Medulla oblongata (tissue), 1 donor: ENCODE measurements at regions not wholly inside any gene's neighbourhood (a gene's known extent, or its start where the extent isn't known, plus 50 kb on each side); places are given as distances from the start of the nearest gene placed in this dataset.

Experiments used
- DNase-seq: peaks from one replicate; pipeline ENCODE4 v3.0.0-alpha.2; 2015; ENCODE audit errors: extremely low spot score

GRCh38 chr1:234704106-234704887 lies 94.3 kb upstream of the IRF2BP2 start:
- DNase-seq = no peak

DNA sequence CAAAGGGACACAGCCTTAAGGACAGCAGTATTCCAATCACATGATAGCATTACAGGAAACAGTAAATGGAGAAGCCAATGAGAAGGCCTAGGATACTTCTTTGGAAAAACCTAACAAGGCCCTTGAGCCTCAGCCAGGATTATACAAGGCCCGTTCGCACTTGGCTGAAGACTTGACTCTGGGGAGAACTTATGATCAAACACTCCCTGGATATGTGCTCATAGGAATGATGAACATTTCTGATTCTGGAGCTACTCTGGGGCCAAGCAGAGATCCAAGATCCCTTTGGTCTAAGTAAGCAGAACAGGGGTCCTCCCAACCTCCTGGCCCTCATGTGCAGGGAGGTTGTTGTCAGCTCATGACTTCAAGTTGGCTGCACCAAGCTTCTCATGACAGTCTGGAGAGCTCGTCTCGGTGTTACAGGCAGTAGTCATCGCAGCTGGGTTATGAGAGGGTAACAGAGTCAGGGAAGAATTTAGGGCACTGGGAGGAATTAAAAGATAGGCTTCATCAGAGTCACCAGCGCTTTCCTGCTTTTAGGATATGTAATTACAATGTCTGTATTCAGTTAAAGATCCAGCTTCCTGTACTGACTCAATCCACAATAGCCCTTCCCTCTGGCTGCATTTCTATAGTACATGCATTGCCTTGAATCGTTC lies 92.5 kb upstream of the IRF2BP2 start:
- no peak for DNase-seq

- no peak for DNase-seq
Observed at GRCh38 chr1:234701737-234702341, 91.9 kb upstream of the IRF2BP2 start.

DNA sequence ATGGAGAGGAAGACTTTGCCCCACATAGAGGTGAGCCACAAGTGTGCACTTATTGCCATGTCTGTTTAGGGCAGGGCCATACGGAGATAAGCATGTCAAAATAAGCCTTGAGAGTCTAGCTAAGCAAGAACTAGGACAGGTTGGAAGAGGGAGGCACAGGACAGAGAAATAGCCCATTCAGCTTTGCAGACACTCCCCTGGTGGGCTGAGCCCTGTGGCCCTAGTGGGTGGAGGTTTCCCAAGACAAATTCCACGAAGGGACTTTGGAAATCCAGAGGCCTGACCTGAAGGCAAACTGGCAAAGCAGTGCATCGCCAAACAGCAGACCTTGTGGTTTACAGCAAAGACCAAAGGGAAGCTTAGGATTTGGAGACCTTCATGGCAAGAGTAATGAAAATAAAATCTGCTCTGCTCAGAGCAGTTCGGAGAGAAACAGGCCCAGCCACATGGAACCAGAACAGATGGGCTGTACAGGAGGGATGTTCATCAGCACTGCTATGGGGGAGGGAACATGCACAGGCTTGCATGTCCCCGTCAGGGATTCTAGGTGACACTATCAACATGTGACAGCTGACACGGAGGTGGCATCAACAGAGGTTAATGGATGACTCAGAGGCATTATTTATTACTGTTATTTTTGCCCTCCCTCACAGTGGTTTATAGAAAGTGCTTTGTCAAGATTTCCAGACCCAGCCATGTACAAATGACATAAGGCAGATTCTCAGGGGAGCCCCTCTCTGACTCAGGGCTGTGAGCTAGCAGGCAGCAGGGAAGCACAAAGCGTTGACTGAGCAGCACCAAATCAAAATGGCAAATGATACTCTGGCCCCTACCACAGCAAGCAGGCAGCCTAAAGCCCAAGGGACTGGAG lies 90.1 kb upstream of the IRF2BP2 start:
- DNase-seq = no peak

DNA sequence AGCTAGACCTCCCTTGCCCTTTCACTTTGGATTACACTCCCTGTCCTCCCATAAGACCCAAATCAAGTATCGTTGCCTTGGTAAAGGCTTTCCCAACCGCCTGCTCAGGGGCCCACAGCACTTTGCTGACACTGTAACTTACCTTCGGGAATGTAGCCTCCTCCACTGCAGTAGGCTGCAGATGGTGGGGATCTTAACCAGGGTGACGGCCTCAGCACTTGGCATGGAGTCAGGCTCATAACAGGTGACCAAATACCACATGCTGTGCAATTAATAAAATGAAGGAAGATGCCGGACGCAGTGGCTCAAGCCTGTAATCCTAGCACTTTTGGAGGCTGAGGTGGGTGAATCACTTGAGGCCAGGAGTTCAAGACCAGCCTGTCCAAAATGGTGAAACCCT lies 88.7 kb upstream of the IRF2BP2 start:
- no peak for DNase-seq

GRCh38 chr1:234697741-234698140 lies 87.8 kb upstream of the IRF2BP2 start:
- no peak for DNase-seq

GRCh38 chr1:234697015-234697414 lies 87.0 kb upstream of the IRF2BP2 start:
- DNase-seq = no peak

GRCh38 chr1:234696148-234696576 lies 86.2 kb upstream of the IRF2BP2 start:
- no peak for DNase-seq

GRCh38 chr1:234694661-234695060 lies 84.7 kb upstream of the IRF2BP2 start:
- no peak for DNase-seq

DNA sequence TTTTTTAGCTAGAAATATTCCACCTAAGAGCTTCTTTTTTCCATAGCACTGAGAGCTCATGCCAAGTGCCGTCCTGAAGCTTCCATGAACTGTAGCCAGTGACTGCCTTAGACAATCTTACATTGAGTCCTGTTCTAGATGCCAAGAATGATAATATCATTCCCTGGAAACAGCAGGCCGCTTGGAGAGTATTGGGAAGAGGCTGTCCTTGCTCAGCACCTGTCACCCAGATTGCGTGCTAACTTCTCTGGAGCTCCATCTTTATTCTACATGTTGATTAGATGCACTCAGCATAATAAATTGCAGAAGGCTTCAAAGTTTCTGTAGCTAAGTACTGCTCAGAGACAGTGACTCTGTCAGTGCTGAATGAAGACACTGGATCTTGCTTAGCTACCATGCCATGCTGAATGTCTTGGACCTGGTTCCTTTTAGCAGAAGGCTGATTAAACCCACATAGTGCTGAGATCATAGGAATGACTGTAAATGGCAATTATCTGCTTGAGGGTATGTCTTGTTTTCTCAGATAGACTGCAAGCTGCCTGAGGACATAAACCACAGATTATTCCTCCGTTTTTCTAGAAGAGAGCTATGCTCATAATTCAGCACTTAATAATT lies 83.1 kb upstream of the IRF2BP2 start:
- no peak for DNase-seq

GRCh38 chr1:234691567-234691966 lies 81.6 kb upstream of the IRF2BP2 start:
- DNase-seq = no peak

DNA sequence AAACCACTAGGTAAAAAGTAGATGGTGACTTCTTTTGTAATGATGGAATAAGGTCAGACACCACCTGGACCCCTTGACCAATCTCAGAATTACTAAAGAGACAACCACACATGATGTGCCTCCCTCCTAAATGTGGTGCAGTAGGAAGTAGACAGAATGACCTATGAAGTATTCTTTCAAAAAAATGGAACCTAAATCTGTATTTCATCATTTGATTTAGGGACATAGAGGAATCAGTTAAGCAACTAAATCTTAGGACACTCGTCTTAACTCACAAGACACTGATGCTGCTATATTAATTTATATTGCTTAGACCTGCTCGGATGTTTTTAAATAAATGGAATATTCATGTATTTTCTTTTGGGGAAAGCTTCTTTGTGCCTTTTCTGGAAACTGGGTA lies 80.9 kb upstream of the IRF2BP2 start:
- DNase-seq = no peak

DNA sequence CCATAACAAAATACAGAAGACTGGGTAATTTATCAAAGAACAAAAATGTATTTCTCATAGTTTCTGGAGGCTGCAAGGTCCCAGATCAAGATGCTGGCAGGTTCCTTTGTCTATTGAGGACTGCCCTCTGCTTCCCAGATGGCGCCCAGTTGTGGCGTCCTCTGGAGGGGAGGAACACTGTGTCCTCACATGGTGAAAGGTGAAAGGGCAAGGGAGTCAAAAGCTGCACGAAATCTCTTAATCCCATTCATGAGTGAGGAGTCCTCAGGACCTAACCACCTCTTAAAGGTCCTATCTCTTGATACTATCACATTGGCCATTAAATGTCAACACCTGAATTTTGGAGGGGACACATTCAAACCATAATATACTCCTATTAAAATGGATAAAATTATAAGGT lies 79.3 kb upstream of the IRF2BP2 start:
- DNase-seq = no peak

GRCh38 chr1:234687011-234687410 lies 77.0 kb upstream of the IRF2BP2 start:
- DNase-seq = no peak

DNA sequence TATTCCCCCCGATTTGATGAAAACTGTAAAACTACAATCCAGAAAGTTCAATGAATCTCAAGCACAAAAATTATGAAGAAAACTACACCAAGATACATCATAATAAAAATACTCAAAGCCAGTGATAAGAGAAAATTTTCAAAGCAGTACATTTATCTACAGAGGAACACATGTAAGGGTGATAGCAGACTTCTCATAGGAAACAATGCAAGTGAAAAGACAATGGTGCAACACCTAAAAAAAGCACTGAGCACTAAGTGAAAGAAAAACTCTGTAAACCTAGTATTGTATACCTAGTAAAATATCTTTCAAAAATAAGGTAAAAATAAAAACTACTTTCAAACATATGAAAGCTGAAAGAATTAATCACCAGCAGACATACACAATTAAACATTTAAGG lies 76.1 kb upstream of the IRF2BP2 start:
- no peak for DNase-seq

GRCh38 chr1:234684856-234685255 lies 74.9 kb upstream of the IRF2BP2 start:
- DNase-seq = no peak

- DNase-seq = peak; percentile 30
Observed at GRCh38 chr1:234683861-234684632, 74.1 kb upstream of the IRF2BP2 start.

- peak; percentile 54 for DNase-seq
Observed at GRCh38 chr1:234683127-234683860, 73.3 kb upstream of the IRF2BP2 start.

DNA sequence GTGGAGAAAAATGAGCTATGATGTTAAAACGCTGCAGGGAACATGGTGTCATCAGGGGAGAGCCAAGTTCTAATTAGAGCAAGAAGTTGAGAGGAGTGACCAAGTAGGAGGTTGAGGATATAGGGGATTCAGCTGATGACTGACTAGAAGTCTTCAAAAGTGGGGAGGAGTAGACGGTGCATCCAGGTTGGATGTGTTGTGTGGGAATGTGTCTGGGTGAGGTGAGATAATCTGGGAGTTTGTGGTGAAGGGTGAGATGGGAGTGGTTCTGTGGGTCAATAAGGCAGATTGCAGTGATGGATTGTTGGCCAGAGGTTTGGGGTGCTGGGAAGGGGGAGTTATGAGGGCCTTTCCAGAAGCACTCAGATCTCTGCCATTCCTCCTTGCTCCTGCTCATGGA lies 72.0 kb upstream of the IRF2BP2 start:
- DNase-seq = no peak

GRCh38 chr1:234681065-234681464 lies 71.1 kb upstream of the IRF2BP2 start:
- no peak for DNase-seq
